HCT116 (cell line): ENCODE measurements at regions not wholly inside any gene's neighbourhood (a gene's known extent, or its start where the extent isn't known, plus 50 kb on each side); places are given as distances from the start of the nearest gene placed in this dataset.

ENCODE experiments used
- ATAC-seq: fragments of 200-7000 bp; cut with Tn5 transposase; 2 replicates; pipeline ENCODE4 v1.9.1; 2020; ENCODE audit warnings: mild to moderate bottlenecking, moderate library complexity
- BruUV-seq: library from RNA; stranded (reverse); fragments of 400-500 nt; replicated peaks from 2 replicates; lab custom pipeline; 2021; lab: Mats Ljungman, UMichigan
- CTCF ChIA-PET: fragments of 300-600 bp; sonication (Branson Sonifier 250); formaldehyde crosslinking; loops from one replicate; lab custom pipeline; 2021; ENCODE audit warnings: antibody characterized with exemption; lab: Charles Lee
- POLR2A ChIA-PET: fragments of 300-600, 350-600 bp; sonication (Branson Sonifier 250); formaldehyde crosslinking; loops from one replicate; lab custom pipeline; 2021; ENCODE audit warnings: antibody characterized with exemption; lab: Charles Lee
- RAD21 ChIA-PET, 2 experiments: fragments of 300-600 bp; sonication (Branson Sonifier 250); formaldehyde crosslinking; loops; one replicate each; lab custom pipeline; 2023; ENCODE audit warnings: low total read pairs in 2 of 2; ENCODE audit not compliant: uncharacterized antibody in 2 of 2, unreplicated experiment in 2 of 2, low non-redundant PET in 1 of 2; lab: Charles Lee
- DNase-seq: peaks from one replicate; pipeline ENCODE4 v3.0.0-alpha.2; 2010; ENCODE audit warnings: low read depth, low spot score
- H2AFZ ChIP-seq: fragments of 200-600 bp; shearing (Covaris generic), sonication (generic); 2 replicates; pipeline ENCODE4 v1.6.1; 2017; ENCODE audit warnings: low read depth, mixed run types, mixed read lengths, antibody characterized with exemption, low read length; ENCODE audit not compliant: poor library complexity, severe bottlenecking
- H3K27ac ChIP-seq: 2 replicates; pipeline ENCODE4 v1.5.1; 2012; ENCODE audit warnings: low read depth, low read length
- H3K27me3 ChIP-seq: fragments of 200-600 bp; sonication (generic); 2 replicates; pipeline ENCODE4 v1.6.1; 2016; ENCODE audit warnings: mixed run types, low read length, mixed read lengths; ENCODE audit not compliant: insufficient read depth
- H3K36me3 ChIP-seq, 2 experiments: fragments of 200-500 bp in 1 of 2; fragments of 200-600 bp in 1 of 2; sonication (Bioruptor generic) in 1 of 2; sonication (generic) in 1 of 2; 2 replicates each; pipeline versions ENCODE4 v1.5.1 to v1.6.1; 2014 to 2016; ENCODE audit warnings: low read length in 2 of 2, inconsistent platforms in 1 of 2, mixed read lengths in 1 of 2, mixed run types in 1 of 2; ENCODE audit not compliant: insufficient read depth in 2 of 2, control insufficient read depth in 1 of 2
- H3K4me1 ChIP-seq, 2 experiments: fragments of 200-600 bp in 1 of 2; sonication (generic) in 1 of 2; 2 replicates each; pipeline versions ENCODE4 v1.5.1 to v1.6.1; 2012 to 2017; ENCODE audit warnings: low read length in 2 of 2, inconsistent platforms in 1 of 2, mild to moderate bottlenecking in 1 of 2, mixed read lengths in 1 of 2, mixed run types in 1 of 2, moderate library complexity in 1 of 2; ENCODE audit not compliant: insufficient read depth in 2 of 2, control insufficient read depth in 1 of 2
- H3K4me2 ChIP-seq: fragments of 200-600 bp; sonication (generic); 2 replicates; pipeline ENCODE4 v1.6.1; 2017; ENCODE audit warnings: mixed run types, low read length, mixed read lengths
- H3K4me3 ChIP-seq, 2 experiments: fragments of 200-600 bp in 1 of 2; sonication (generic) in 1 of 2; replicated peaks in 1 of 2; 2 replicates each; pipeline ENCODE4 v1.5.1; 2011 to 2016; ENCODE audit warnings: low read length in 2 of 2, control low read depth in 1 of 2, low read depth in 1 of 2, mild to moderate bottlenecking in 1 of 2, mixed read lengths in 1 of 2, mixed run types in 1 of 2
- H3K79me2 ChIP-seq: fragments of 200-600 bp; sonication (generic); 2 replicates; pipeline ENCODE4 v1.6.1; 2017; ENCODE audit warnings: mild to moderate bottlenecking, mixed run types, low read length, moderate library complexity, mixed read lengths; ENCODE audit not compliant: insufficient read depth
- H3K9ac ChIP-seq: fragments of 200-600 bp; sonication (generic); 2 replicates; pipeline ENCODE4 v1.6.1; 2016; ENCODE audit warnings: low read length, mixed read lengths
- H3K9me2 ChIP-seq: fragments of 200-600 bp; sonication (generic), shearing (Covaris generic); 2 replicates; pipeline ENCODE4 v1.6.1; 2017; ENCODE audit warnings: mixed run types, mild to moderate bottlenecking, moderate library complexity; ENCODE audit not compliant: insufficient read depth
- H3K9me3 ChIP-seq, 2 experiments: fragments of 200-500 bp in 1 of 2; fragments of 200-600 bp in 1 of 2; sonication (Bioruptor generic) in 1 of 2; sonication (generic) in 1 of 2; 2 replicates each; pipeline ENCODE4 v1.6.1; 2014 to 2017; ENCODE audit warnings: low read length in 2 of 2, mixed read lengths in 2 of 2, inconsistent platforms in 1 of 2, low read depth in 1 of 2, mild to moderate bottlenecking in 1 of 2, mixed run types in 1 of 2, moderate library complexity in 1 of 2; ENCODE audit not compliant: control insufficient read depth in 1 of 2, insufficient read depth in 1 of 2
- H4K20me1 ChIP-seq: fragments of 200-600 bp; sonication (generic), shearing (Covaris generic); 2 replicates; pipeline ENCODE4 v1.6.1; 2017; ENCODE audit warnings: mixed run types, mild to moderate bottlenecking, moderate library complexity; ENCODE audit not compliant: insufficient read depth
- ATF3 ChIP-seq: IDR thresholded peaks from 2 replicates; pipeline ENCODE4 v1.6.1; 2012
- CEBPB ChIP-seq: IDR thresholded peaks from 2 replicates; pipeline ENCODE4 v1.6.1; 2012; ENCODE audit warnings: low read depth
- EGR1 ChIP-seq: IDR thresholded peaks from 2 replicates; pipeline ENCODE4 v1.6.1; 2012; ENCODE audit warnings: low read depth
- EZH2phosphoT487 ChIP-seq: fragments of 200-600 bp; IDR thresholded peaks from 2 replicates; pipeline ENCODE4 v1.6.1; 2018; ENCODE audit warnings: antibody characterized with exemption, borderline replicate concordance
- FOSL1 ChIP-seq: IDR thresholded peaks from 2 replicates; pipeline ENCODE4 v1.6.1; 2012; ENCODE audit warnings: low read depth
- JUND ChIP-seq: IDR thresholded peaks from 2 replicates; pipeline ENCODE4 v1.6.1; 2012
- MAX ChIP-seq: IDR thresholded peaks from 2 replicates; pipeline ENCODE4 v1.6.1; 2012
- POLR2AphosphoS5 ChIP-seq: IDR thresholded peaks from 2 replicates; pipeline ENCODE4 v1.6.1; 2011; ENCODE audit warnings: mild to moderate bottlenecking, low read depth, low read length, moderate library complexity
- REST ChIP-seq: IDR thresholded peaks from 2 replicates; pipeline ENCODE4 v1.6.1; 2012; ENCODE audit warnings: low read depth
- SIN3A ChIP-seq: IDR thresholded peaks from 2 replicates; pipeline ENCODE4 v1.6.1; 2012; ENCODE audit warnings: low read depth
- SP1 ChIP-seq: IDR thresholded peaks from 2 replicates; pipeline ENCODE4 v1.6.1; 2012; ENCODE audit warnings: low read depth
- SRF ChIP-seq: IDR thresholded peaks from 2 replicates; pipeline ENCODE4 v1.6.1; 2012; ENCODE audit warnings: low read depth
- TCF7L2 ChIP-seq: IDR thresholded peaks from 2 replicates; pipeline ENCODE4 v1.7.0; 2011; ENCODE audit warnings: borderline replicate concordance, inconsistent platforms; ENCODE audit not compliant: insufficient read depth, insufficient read length; ENCODE audit errors: extremely low read depth
- YY1 ChIP-seq: IDR thresholded peaks from 2 replicates; pipeline ENCODE4 v1.6.1; 2011; ENCODE audit warnings: low read length, low read depth, moderate library complexity, mild to moderate bottlenecking; ENCODE audit not compliant: insufficient replicate concordance; ENCODE audit errors: extremely low read depth
- ZFX ChIP-seq: fragments of 450-650 bp; IDR thresholded peaks from 2 replicates; pipeline ENCODE4 v1.6.1; 2017
- ZNF274 ChIP-seq: fragments of 200-500 bp; sonication (Bioruptor generic); IDR thresholded peaks from 2 replicates; pipeline ENCODE4 v1.6.1; 2014; ENCODE audit warnings: mild to moderate bottlenecking, low read depth, low read length, inconsistent platforms
- intact Hi-C: fragments of 100-400 bp; cut with micrococcal nuclease; formaldehyde crosslinking; loops from 2 replicates; pipeline ENCODE4 v1.10.0; 2022

GRCh38 chr18:67995769-67996168 lies 479.2 kb upstream of the DSEL start:
- no peak overlapping the region for H3K9ac ChIP-seq
- H3K9me3 ChIP-seq = peaks cover 11 to 18% of the 10 kb centered on the region in 2 experiments; a peak in 2 of 4 replicates
- no peak overlapping the region for H2AFZ ChIP-seq
- BruUV-seq = no TSS peak
- H3K9me2 ChIP-seq = no peaks in the 10 kb centered on the region
- ATAC-seq = no peak
- DNase-seq = no peak
- no peaks in the 10 kb centered on the region for H3K27me3 ChIP-seq
- TF ChIP-seq TCF7L2 (no peak), EGR1 (no peak), FOSL1 (no peak), SP1 (no peak), YY1 (no peak), REST (no peak), CEBPB (no peak), ZNF274 (no peak), EZH2phosphoT487 (no peak), SIN3A (no peak), SRF (no peak), ATF3 (no peak), ZFX (no peak), POLR2AphosphoS5 (no peak), JUND (no peak), MAX (no peak)
- ChIA-PET RAD21 (no interaction called here), CTCF (no interaction called here), POLR2A (no interaction called here)
- intact Hi-C loops = no loop called here
- no peaks in the 10 kb centered on the region for H3K4me1 ChIP-seq
- no peaks in the 10 kb centered on the region for H3K36me3 ChIP-seq
- no peaks in the 10 kb centered on the region for H4K20me1 ChIP-seq
- no peaks in the 10 kb centered on the region for H3K79me2 ChIP-seq
- no peak overlapping the region for H3K27ac ChIP-seq
- no peak overlapping the region for H3K4me2 ChIP-seq
- no peak overlapping the region for H3K4me3 ChIP-seq
